ENCODE measurements at regions not wholly inside any gene's neighbourhood (a gene's known extent, or its start where the extent isn't known, plus 50 kb on each side); places are given as distances from the start of the nearest gene placed in this dataset.

DNA sequence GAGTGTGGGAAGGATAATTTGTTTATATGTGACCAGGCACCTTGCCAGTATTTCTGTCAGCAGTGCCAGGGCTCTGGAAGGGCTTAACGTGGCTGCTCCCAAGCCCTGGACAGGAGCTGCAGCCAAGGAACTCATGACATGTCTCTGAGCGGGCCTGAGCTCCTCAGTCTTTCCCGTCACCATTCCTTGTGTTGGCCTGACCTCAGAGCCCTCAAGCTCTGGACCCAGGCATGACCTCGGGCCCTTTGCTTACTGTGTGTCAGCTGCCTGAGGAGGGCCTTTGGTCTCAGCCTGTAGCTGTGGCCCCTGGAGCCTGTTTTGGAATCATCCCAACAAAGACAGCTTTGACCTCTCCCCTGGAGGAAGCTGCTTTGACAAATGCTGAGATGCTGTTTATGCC is 264.1 kb upstream of the PLET1 start:
- H2AK5ac ChIP-seq (ENCODE audit: low read depth, low read length) = no peak overlapping the region
- H2BK20ac ChIP-seq (ENCODE audit: low read length) = 0 out of 2 replicates have a peak overlapping the region, but pooled peaks have one; percentile 48
- H2BK5ac ChIP-seq (ENCODE audit: low read depth, low read length) = no peak overlapping the region
- no peak overlapping the region for H4K91ac ChIP-seq (replicated peaks; ENCODE audit: insufficient read length, low read length)
- H2BK15ac ChIP-seq (ENCODE audit: low read length) = no peak overlapping the region
- TF ChIP-seq FOSL1 (IDR thresholded peaks at IDR 0.05; ENCODE audit: insufficient read depth, low read depth, low read length) (no peak), RNF2 (IDR thresholded peaks at IDR 0.05; ENCODE audit: borderline replicate concordance, low read depth, low read length, missing control alignments, poor library complexity, severe bottlenecking) (no peak), JUN (IDR thresholded peaks at IDR 0.05; ENCODE audit: low read depth, low read length) (no peak), NRF1 (IDR thresholded peaks at IDR 0.05; ENCODE audit: low read depth, low read length) (no peak)
- H2AFZ ChIP-seq (ENCODE audit: low read length) = no peak overlapping the region
- no peak overlapping the region for H3K18ac ChIP-seq (ENCODE audit: extremely low read depth, low read length)
- 82% methylated on average over 4 of the region's 4 CpGs; no CpG with 5 or more reads in 1 of the 2 experiments for WGBS, 2 experiments (ENCODE audit: extremely low coverage in 1 of 2, insufficient coverage in 1 of 2, insufficient read length in 1 of 2, insufficient replicate concordance in 2 of 2, low coverage in 1 of 2, low lambda C conversion rate in 2 of 2, missing lambda C conversion rate in 1 of 2)
- H3K4me1 ChIP-seq (replicated peaks in 1 of 4; ENCODE audit: control insufficient read depth in 3 of 4, insufficient read depth in 4 of 4, low read length in 3 of 4) = 0 out of 7 replicates have a peak, but pooled peaks cover 0 to 3% (median 0%) of the 10 kb centered on the region in 4 experiments
- DNase-seq (ENCODE audit: low read depth in 1 of 2, low spot score in 2 of 2) = no peak
- H4K20me1 ChIP-seq (replicated peaks in 1 of 2; ENCODE audit: control insufficient read depth in 1 of 2, insufficient read depth in 2 of 2, low read length in 2 of 2) = no peaks in the 10 kb centered on the region
- H3K9ac ChIP-seq (replicated peaks in 1 of 4; ENCODE audit: extremely low read depth in 1 of 4, low read depth in 3 of 4, low read length in 3 of 4) = no peak overlapping the region
- ChIA-PET POLR2A (ENCODE audit: partially characterized antibody) (no interaction called here), CTCF (ENCODE audit: partially characterized antibody) (interaction anchor here (1.2 to 3.4 kb wide), 3 partner anchors 31 to 765 kb away, joined by 3 to 15 read pairs (median 5); no protein-coding TSS in a partner anchor)
- FAIRE-seq = no peak
- H4K5ac ChIP-seq (ENCODE audit: insufficient read length, low read depth, low read length) = no peak overlapping the region
- H3K4ac ChIP-seq (replicated peaks; ENCODE audit: insufficient read length, low read depth, low read length) = no peak overlapping the region
- no peaks in the 10 kb centered on the region for H3K79me2 ChIP-seq (ENCODE audit: control insufficient read depth in 1 of 2, insufficient read depth in 2 of 2, low read length in 2 of 2)
- no peak overlapping the region for H3K4me3 ChIP-seq (ENCODE audit: extremely low read depth in 1 of 4, insufficient read depth in 2 of 4, low read depth in 3 of 4, low read length in 4 of 4)
- H3K9me3 ChIP-seq (ENCODE audit: insufficient read depth in 2 of 2, low read depth in 1 of 2, low read length in 1 of 2) = no peaks in the 10 kb centered on the region
- H4K8ac ChIP-seq (ENCODE audit: extremely low read depth, insufficient read depth, low read length) = no peak overlapping the region
- 0 out of 7 replicates have a peak, but pooled peaks cover 0 to 2% (median 0%) of the 10 kb centered on the region in 4 experiments for H3K27me3 ChIP-seq (replicated peaks in 1 of 4; ENCODE audit: control insufficient read depth in 3 of 4, extremely low read depth in 1 of 4, insufficient read depth in 3 of 4, low read length in 3 of 4)
- no peaks in the 10 kb centered on the region for H3K36me3 ChIP-seq (ENCODE audit: control insufficient read depth in 2 of 4, insufficient read depth in 4 of 4, low read length in 3 of 4)
- H3K4me2 ChIP-seq (ENCODE audit: insufficient read depth in 1 of 2, low read depth in 2 of 2, low read length in 2 of 2) = no peak overlapping the region
- H3K14ac ChIP-seq (ENCODE audit: insufficient read length) = no peak overlapping the region
- H3K27ac ChIP-seq (ENCODE audit: low read depth, low read length) = no peak overlapping the region
- no peak overlapping the region for H2BK12ac ChIP-seq (ENCODE audit: low read depth, low read length)
- H2BK120ac ChIP-seq (replicated peaks; ENCODE audit: low read depth, low read length) = no peak overlapping the region
- no peaks in the 10 kb centered on the region for H3K79me1 ChIP-seq (ENCODE audit: low read depth, low read length)
- H3K56ac ChIP-seq (replicated peaks; ENCODE audit: insufficient read length, low read depth, low read length) = no peak overlapping the region
- H3K23ac ChIP-seq (ENCODE audit: insufficient read length) = no peak overlapping the region
- H3K23me2 ChIP-seq (ENCODE audit: low read depth, low read length) = no peaks in the 10 kb centered on the region

Measured in H1 (cell line).